ENCODE measurements at regions not wholly inside any gene's neighbourhood (a gene's known extent, or its start where the extent isn't known, plus 50 kb on each side); places are given as distances from the start of the nearest gene placed in this dataset.

- CTCF ChIA-PET = interaction anchor here (0.9 to 1.8 kb wide), 2 partner anchors 11 to 23 kb away, joined by 3 to 11 read pairs; no protein-coding TSS in a partner anchor
- POLR2A ChIA-PET = no interaction called here
- DNase-seq (ENCODE audit: extremely low spot score) = no peak
- TF ChIP-seq CTCF (IDR thresholded peaks at IDR 0.05; ENCODE audit: control extremely low read depth, extremely low read depth, low read depth, missing control alignments) = no peak
Observed at GRCh38 chr5:56681346-56681745, 134.0 kb upstream of the MAP3K1 start.

GRCh38 chr5:56680731-56681130 is 134.6 kb upstream of the MAP3K1 start:
- POLR2A ChIA-PET = no interaction called here
- no peak for TF ChIP-seq CTCF (IDR thresholded peaks at IDR 0.05; ENCODE audit: control extremely low read depth, extremely low read depth, low read depth, missing control alignments)
- DNase-seq (ENCODE audit: extremely low spot score) = no peak
- CTCF ChIA-PET = interaction anchor here (0.9 to 1.8 kb wide), 2 partner anchors 10 to 24 kb away, joined by 3 to 11 read pairs; no protein-coding TSS in a partner anchor

- POLR2A ChIA-PET = no interaction called here
Observed at GRCh38 chr5:56677690-56678305, 137.6 kb upstream of the MAP3K1 start.

GRCh38 chr5:56676091-56676768 is 139.1 kb upstream of the MAP3K1 start:
- CTCF ChIA-PET = interaction anchor here (1.1 to 2.0 kb wide), 6 partner anchors 9 to 363 kb away, joined by 3 to 8 read pairs (median 4); no protein-coding TSS in a partner anchor
- DNase-seq (ENCODE audit: extremely low spot score) = no peak
- POLR2A ChIA-PET = no interaction called here
- no peak for TF ChIP-seq CTCF (IDR thresholded peaks at IDR 0.05; ENCODE audit: control extremely low read depth, extremely low read depth, low read depth, missing control alignments)

More at GRCh38 chr5:56677690-56678305, 137.6 kb upstream of the MAP3K1 start:
- TF ChIP-seq CTCF (IDR thresholded peaks at IDR 0.05; ENCODE audit: control extremely low read depth, extremely low read depth, low read depth, missing control alignments) = no peak
- CTCF ChIA-PET = interaction anchor here (0.8 to 1.2 kb wide), 4 partner anchors 7 to 364 kb away, joined by 3 read pairs; no protein-coding TSS in a partner anchor
- DNase-seq (ENCODE audit: extremely low spot score) = no peak

- DNase-seq (ENCODE audit: extremely low spot score) = no peak
- ChIA-PET CTCF (no interaction called here), POLR2A (no interaction called here)
Observed at GRCh38 chr5:56674441-56674840, 140.9 kb upstream of the MAP3K1 start.

GRCh38 chr5:56673171-56673570 is 142.2 kb upstream of the MAP3K1 start:
- TF ChIP-seq CTCF (IDR thresholded peaks at IDR 0.05; ENCODE audit: control extremely low read depth, extremely low read depth, low read depth, missing control alignments) = no peak
- no peak for DNase-seq (ENCODE audit: extremely low spot score)
- CTCF ChIA-PET = interaction anchor here (1.6 kb wide), 1 partner anchor 13 kb away, joined by 4 read pairs; no protein-coding TSS in a partner anchor
- POLR2A ChIA-PET = no interaction called here

More at GRCh38 chr5:56674441-56674840, 140.9 kb upstream of the MAP3K1 start:
- no peak for TF ChIP-seq CTCF (IDR thresholded peaks at IDR 0.05; ENCODE audit: control extremely low read depth, extremely low read depth, low read depth, missing control alignments)

Measured in GM10248 (cell line).